NCI-H128 (cell line): ENCODE measurements at regions not wholly inside any gene's neighbourhood (a gene's known extent, or its start where the extent isn't known, plus 50 kb on each side); places are given as distances from the start of the nearest gene placed in this dataset.
"Not testable (repeated sequence)": the region's sequence is repeated elsewhere in the genome, so short reads cannot be mapped to it uniquely, and the experiment has no call there.

Experiments
- DNase-seq: peaks from one replicate; lab custom pipeline; 2025; ENCODE audit not compliant: unreplicated experiment; lab: John Stamatoyannopoulos, UW

DNA sequence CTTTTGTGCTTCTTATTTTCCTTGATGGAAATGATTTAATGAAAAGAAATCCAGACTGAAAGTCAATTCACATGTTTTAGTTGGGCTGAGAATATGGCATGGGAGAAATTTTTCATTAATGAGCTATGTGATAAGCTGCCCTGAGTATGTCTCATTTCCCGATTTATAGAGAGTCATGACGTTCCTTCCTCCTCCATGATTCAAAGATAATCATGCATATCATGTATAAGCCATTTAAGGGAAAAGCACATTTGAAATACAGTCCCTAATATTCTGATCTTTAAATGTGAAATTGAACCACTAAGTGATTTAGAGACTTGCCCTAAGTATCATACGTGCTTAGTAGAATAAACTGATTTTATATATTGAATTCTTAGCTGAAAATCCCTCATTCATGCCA is 840.9 kb downstream of the PCDH17 start:
- DNase-seq, result no peak

DNA sequence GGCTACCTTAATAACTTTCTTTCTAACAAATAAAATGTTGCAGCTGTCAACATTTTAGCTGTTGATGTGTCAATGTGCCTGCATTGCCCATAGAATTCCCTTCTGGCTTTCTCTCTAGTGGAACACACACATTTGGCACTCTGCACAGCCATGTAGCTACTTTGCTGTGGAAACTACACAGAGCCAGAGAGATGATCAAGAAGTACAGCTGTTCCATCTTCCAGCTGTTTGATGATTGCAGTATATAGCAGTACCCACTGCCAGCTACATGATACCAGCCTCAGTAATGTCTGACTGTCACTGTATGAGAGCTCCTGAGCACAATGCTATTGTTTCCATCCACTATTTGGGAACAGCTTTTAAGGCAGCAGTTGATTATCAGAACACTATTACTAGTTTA is 843.0 kb downstream of the PCDH17 start:
- no peak for DNase-seq

DNA sequence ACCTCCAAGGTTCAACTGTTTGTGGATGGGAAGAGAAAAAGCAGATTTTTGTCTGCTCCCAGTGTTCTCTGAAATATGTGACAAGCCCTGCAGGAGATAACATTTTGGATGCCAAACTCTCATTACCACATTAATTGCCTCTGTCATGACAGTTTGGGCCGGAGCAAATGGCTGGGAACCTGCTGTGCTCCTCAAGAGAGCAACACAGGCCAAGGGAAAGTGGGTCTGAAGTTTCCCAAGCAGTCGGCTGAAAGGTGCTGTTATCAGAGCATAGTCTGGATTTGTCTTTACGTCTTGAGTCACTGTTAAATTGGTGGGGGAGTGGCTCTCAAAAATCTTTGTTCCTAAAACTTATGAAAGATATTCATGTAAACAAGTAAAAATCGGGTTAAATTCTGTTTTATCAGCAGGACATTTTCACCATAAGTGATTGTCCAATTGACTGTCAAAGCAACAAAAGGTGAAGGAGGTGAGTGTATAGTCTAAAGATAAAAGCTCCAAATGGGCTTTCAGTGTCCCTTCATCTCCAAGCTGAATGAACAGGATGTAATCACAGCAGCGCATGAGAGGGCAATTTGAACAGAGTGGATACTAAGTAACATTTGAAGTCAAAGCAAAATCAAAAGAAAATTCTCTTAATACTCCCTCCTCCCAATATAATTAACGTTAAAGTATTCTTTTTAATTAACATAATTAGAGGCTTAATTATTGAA is 844.8 kb downstream of the PCDH17 start:
- peak; percentile 18 for DNase-seq

DNA sequence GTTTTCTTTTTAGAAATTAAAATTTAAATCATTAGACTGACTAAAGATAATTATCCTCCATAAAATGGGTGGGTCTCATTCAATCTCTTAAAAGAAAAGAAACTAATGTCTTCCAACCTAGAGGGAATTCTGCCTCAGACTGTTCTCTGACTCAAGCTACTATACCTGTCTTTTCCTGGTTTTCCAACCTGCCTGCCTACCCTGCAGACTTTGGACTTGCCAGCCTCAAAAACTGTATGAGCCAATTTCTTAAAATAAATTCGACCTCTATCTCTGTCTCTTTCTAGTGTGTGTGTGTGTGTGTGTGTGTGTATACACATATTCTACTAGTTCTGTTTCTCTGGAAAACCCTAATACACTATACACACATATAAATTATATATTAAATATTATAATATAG is 847.3 kb downstream of the PCDH17 start:
- DNase-seq, result no peak

DNA sequence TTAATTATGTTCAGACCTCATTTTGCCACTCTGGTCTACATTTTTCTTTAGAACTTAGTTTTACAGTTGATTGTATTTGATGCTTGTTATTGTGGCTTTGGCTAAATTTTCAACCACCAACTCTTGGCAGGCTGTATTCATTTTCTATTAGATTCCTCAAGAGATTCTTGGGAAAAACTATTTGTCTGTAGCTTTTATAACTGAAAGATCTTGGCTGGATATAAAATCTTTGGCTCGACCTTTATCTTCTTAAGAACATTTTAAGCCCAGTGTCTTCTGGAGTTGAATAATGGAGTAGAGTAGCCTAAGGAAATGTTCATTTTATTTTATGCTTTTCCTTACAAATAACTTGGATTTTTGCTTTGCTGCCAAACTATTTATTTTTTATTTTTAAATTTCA is 848.5 kb downstream of the PCDH17 start:
- no peak for DNase-seq

DNA sequence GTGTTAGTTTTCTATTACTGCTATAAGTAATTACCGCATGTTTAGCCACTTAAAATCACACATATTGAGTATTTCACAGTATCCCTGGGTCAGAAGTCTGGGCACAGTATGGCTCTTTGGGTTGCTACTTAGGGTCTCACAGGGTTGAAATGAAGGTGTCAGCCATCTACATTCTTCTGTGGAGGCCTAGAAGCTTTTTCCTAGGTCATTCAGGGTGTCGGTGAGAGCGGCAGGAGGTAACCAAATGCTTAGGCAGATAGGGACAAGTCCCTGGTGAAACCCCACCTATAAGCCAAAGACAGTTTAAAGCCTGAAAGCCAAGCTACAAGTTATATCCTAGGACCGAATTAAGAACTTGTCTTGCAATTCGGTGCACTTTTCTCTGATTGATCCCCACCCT is 856.7 kb downstream of the PCDH17 start:
- no peak for DNase-seq

DNA sequence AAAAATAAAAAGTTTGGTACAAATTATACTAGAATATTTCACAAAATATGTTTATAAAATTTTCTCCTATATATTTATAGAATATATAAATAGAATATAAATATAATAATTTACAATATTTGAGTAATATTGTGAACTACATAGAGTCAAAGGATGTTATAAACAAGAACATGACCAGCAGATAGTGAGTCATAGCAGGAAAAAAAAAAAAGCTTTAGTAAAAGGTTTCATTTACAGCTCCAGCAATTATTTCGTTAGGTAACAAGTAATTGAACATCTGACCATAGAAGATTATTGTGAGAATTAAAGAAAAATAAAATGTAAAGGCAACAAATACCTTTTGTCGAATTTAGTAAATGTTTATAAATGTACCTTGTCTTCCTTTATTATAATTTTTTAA is 864.1 kb downstream of the PCDH17 start:
- no peak for DNase-seq

DNA sequence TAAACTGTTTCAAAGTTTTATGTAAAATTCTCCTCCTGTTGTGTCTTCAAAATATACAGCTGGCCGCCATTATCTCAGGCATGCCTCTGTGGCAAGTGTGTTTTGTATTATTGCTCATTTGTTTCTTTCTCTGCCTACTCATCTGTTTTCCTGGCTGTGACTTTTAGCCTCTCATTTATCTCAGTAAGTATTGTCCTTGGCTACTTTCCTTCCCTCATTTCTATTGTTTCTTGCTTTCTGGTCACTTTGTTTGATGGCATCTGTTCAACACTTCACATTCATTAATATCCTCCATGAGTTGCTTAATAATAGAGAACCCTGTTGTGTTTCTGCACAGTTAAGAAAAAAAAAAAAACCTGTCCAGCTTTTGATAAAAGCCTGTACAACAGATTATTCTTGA is 869.4 kb downstream of the PCDH17 start:
- DNase-seq, result no peak

DNA sequence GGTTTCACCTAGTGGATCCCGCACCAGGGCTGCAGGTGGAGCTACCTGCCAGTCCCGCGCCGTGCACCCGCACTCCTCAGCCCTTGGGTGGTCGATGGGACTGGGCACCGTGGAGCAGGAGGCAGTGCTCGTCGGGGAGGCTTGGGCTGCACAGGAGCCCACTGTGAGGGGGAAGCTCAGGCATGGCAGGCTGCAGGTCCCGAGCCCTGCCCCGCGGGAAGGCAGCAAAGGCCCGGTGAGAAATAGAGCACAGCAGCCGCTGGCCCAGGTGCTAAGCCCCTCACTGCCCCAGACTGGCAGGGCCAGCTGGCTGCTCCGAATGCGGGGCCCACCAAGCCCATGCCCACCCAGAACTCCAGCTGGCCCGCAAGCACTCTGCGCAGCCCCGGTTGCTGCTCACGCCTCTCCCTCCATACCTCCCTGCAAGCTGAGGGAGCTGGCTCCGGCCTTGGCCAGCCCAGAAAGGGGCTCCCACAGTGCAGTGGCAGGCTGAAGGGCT is 872.7 kb downstream of the PCDH17 start:
- not testable (repeated sequence) for DNase-seq

DNA sequence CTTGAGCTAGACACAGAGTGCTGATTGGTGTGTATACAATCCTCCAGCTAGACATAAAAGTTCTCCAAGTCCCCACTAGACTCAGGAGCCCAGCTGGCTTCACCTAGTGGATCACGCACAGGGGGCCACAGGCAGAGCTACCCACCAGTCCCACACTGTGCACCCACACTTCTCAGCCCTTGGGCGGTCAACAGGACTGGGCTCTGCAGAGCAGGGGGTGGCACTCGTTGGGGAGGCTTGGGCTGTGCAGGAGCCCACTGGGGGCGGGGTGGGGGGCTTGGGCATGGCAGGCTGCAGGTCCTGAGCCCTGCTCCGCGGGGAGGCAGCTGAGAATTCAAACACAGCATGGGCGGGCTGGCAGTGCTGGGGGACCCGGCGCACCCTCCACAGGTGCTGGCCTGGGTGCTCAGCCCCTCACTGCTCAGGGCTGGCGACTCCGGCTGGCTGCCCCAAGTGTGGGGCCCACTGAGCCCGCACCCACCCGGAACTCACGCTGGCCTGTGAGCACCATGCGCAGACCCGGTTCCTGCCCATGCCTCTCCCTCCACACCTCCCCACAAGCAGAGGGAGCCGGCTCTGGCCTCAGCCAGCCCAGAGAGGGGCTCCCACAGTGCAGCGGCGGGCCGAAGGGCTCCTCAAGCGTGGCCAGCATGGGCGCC is 873.8 kb downstream of the PCDH17 start:
- not testable (repeated sequence) for DNase-seq

DNA sequence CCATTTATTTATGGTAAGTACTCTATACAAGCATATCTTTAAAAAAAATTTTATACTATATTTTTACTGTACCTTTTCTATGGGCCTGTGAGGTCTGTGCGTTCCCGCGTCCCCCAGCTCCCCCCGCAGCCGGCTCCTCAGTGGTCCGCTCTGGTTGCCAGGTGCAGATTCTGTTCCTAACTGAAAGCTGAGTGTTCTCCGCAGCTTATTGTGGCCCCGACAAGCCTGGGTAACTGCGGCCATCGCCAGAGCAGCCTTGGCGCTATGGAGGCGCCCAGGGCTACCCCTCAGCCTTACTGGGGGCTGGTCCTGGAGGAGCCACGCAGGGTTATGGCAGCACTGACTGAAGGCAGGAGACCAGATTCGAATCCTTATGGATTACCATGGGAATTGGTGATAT is 896.8 kb downstream of the PCDH17 start:
- DNase-seq, result no peak

DNA sequence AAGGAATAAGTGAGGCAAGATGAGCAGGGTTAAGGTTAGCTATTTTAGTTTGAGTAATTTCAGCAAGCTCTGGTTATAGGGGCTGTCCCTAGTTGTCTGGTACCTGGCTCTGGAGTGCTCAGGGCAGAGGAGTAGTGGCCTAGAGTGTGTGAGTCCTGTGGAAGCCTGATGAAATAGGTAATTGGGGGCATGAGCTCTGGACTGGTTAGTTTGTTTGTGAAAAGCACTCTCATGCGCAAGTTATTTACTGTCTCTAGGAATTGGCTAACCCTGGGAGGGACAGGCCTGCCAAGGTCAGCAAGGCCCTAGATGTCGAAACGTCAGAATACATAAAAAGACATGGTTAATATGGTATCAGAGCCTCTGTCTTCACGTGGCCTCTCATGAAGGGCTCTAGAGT is 900.1 kb downstream of the PCDH17 start:
- no peak for DNase-seq

DNA sequence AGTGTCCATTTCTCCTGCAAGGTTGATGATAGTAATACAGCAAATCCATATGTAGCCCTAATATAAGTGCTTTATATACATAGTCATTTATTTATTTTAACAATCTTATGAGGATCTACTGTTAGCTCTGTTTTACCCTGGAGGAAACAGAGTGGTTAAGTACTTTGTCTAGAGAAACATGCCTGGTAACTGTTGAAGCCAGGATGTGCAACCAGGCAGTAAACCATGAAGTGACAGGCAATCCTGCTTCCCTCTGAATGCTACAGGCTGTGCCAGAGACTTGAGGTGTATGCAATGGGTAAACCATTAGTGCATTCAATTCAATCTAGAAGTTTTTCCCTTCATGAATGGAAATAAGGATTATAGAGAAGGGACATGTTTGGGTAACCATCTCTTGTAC is 911.0 kb downstream of the PCDH17 start:
- no peak for DNase-seq

DNA sequence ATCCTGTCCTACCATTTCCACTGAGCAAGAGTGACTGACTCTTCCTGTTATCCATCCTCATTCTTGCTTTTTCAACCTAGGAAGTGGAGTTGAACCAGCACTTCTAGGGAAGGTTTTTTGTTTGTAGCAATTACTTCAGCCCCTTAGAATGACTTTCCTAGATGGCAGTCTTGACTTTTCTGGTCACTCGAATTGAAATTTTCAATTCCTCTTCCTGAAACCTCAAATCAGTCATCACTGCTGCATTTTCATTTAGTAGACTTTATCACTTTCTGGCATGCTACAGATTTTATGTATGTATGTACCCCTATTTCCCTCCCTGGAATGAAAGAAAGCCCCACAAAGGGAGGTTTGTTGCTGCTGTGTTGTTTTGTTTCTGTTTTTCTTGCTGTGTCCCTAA is 915.9 kb downstream of the PCDH17 start:
- DNase-seq, result no peak

DNA sequence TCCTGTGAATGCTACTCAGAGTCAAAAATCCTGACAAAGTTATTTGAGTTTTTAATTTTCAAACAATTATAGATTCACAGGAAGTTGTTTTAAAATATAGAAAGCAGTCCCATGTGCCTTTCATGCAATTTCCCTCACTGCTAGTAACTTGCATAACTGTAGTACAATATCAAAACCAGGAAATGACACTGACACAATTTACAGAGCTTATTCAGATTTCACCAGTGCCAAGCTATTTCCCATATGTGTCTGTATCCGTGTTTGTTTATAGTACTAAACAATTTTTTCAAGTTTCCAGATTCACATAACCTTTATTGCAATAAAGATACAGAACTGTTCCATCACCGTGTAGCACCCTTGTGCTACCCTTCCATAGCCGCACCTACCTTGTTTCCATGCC is 934.6 kb downstream of the PCDH17 start:
- DNase-seq, result no peak

DNA sequence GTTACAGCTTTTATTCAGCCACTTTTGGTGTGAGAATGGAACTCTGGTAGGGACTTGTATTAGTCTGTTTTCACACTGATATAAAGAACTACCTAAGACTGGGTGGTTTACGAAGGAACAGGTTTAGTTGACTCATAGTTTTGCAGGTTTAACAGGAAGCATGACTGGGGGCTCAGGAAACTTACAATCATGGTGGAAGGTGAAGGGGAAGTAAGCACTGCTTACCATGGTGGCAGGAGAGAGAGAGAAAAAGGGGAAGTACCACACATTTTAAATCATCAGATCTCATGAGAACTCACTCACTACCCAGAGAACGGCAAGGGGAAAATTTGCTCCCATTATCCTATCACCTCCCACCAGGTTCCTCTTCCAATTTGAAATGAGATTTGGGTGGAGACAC is 942.2 kb downstream of the PCDH17 start:
- DNase-seq, result no peak

DNA sequence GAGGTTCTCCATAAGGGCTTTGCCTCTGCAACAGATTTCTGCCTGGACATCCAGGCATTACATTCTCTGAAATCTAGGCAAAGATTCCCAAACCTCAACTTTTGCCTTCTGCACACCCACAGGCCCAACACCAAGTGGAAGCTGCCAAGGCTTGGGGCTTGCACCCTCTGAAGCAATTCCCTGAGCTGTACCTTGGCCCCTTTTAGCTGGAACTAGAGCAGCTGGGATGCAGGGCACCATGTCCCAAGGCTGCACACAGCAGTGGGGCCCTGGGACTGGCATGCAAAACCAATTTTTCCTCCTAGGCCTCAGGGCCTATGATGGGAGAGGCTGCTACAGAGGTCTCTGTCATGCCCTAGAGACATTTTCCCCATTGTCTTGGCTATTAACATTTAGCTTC is 943.2 kb downstream of the PCDH17 start:
- DNase-seq, result no peak

DNA sequence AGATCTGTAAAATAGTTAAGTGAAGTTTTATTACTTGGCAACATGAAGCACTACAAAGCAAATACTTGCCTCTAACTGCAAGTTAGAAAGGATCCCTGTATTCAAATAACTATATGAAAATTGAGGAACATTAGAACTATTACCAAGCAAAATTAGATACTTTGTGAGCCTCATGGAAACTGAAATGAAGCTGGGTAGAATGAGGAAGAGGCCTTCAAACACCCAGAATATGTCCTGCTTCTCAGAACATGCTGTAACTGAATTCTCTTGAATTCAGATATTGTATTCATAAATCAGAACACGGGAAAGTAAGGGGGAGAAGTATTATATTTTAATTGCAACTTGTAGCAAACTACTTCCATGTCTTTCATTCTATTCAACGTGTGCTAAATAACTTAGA is 947.9 kb downstream of the PCDH17 start:
- no peak for DNase-seq

DNA sequence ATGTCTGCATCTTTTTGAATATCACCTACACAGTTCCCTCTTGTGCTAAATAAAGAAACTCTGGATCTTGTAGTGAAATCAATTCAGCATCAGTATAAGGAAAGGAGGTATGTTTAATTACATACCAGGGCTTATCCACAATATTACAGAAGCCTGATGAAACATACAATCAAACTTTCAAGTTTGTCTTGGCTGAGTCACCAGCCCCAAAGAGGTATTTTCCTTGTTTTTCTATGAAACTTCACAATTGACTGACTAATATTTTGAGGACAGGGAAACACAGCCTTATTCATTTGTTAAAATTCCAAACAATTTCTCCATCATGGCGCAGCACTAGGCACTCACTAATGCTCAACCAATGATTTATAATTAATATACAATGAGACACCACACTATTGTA is 952.4 kb downstream of the PCDH17 start:
- no peak for DNase-seq

DNA sequence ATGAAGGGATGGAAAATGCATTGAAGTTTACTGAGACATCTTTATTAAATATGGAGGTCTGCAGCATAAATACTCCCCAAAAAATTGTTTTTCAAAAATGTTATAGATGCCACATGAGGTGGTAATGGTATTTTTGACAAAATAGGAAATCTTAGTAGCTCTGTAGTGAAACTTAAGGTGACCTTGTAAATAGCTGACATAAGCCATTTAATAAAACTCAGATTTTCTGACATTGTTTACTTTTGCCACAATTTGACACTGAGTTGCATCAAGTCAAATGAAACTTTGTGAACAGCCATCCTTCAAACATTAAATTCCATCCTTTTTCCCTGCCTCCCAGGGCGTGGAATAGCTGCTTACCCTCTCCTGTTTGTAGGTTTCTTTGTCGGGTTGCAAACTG is 953.1 kb downstream of the PCDH17 start:
- no peak for DNase-seq

DNA sequence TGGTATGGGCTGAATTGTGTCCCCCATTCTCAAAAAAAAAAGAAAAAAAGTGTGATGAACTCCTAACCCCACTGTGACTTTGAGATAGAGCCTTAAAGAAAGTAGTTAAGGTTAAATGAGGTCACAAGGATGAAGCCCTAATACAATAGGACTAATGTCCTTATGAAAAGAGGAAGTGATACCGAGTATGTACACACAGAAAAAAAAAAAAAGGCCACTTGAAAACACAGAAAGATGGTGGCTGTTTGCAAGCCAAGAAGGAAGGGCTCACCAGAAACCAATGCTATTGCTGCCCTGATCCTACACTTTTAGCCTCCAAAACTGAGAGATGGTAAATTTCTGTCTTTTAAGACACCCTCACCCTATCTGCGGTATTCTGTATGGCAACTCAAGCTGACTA is 955.6 kb downstream of the PCDH17 start:
- no peak for DNase-seq

DNA sequence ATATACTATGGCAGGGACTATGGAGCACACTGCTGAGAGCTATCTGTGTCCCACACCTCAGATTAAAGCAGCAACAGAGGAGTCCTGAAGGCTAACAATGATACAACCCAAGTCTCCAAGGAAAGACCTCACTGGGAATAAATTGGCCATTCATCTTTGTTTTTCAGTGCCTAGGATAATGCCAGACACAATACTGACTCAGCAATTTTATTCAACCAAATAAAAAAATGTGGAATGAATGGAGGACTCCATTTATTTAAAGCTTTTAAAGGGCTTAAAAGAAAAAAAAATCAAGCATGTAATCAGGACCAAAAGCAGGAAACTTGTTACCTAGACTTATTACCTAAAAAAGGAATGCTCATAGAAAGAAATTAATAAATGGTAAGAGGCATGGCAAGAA is 960.5 kb downstream of the PCDH17 start:
- DNase-seq, result no peak

DNA sequence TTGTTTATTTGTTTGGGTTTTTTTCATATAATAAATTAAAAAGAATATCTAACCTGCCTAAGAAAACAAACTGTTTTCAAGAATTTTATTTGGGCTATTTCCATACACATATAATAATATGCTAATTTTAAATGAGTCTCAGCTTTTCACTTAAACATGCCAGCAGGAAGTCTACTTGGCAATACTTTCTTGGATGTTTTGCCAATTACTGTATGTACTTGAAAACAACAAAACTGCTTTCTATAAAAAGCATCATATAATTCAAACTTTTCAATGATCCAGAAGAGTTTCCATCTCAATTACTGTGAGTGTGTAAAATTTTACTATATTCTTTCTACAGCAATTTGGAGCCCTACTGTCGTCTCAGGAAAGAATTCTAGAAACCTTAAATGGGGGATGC is 961.2 kb downstream of the PCDH17 start:
- no peak for DNase-seq
